A549 (cell line): ENCODE measurements at regions not wholly inside any gene's neighbourhood (a gene's known extent, or its start where the extent isn't known, plus 50 kb on each side); places are given as distances from the start of the nearest gene placed in this dataset.

ENCODE experiments used
- ATAC-seq, 2 experiments: fragments of 200-7000 bp in 1 of 2; fragments of >200 bp in 1 of 2; cut with Nextera tagmentation in 1 of 2; cut with Tn5 transposase in 1 of 2; 3 replicates each; pipeline versions ENCODE4 v1.8.0 to v1.9.1; 2018 to 2020; ENCODE audit warnings: mild to moderate bottlenecking in 1 of 2, moderate library complexity in 1 of 2
- CTCF ChIA-PET: fragments of 300-600 bp; sonication (Branson Sonifier 250); formaldehyde crosslinking; extraction: SDS; loops from one replicate; lab custom pipeline; 2021; ENCODE audit warnings: antibody characterized with exemption, inconsistent platforms; lab: Yijun Ruan, JAX
- POLR2A ChIA-PET: fragments of 350-600 bp; formaldehyde crosslinking; extraction: SDS; loops from one replicate; lab custom pipeline; 2021; ENCODE audit warnings: antibody characterized with exemption, inconsistent platforms; lab: Yijun Ruan, JAX
- DNase-seq, 2 experiments: peaks; one replicate each; pipeline versions ENCODE4 v3.0.0 to v3.0.0-alpha.2; 2011 to 2016; ENCODE audit warnings: low read depth in 1 of 2, low spot score in 1 of 2
- FAIRE-seq: peaks from 2 replicates; lab custom pipeline; 2011; peaks lifted over from hg19 to GRCh38; lab: Jason Lieb, UNC
- H3K27ac ChIP-seq, 2 experiments: fragments of >200 bp; sonication (Bioruptor Twin); formaldehyde crosslinking; 3 replicates each; pipeline ENCODE4 v1.5.1; 2016 to 2017
- H3K4me1 ChIP-seq: fragments of >200 bp; sonication (Bioruptor Twin); formaldehyde crosslinking; 3 replicates; pipeline ENCODE4 v1.6.1; 2016
- H3K4me2 ChIP-seq: fragments of >200 bp; sonication (Bioruptor Twin); formaldehyde crosslinking; 3 replicates; pipeline ENCODE4 v1.6.1; 2016
- H3K4me3 ChIP-seq: fragments of >200 bp; sonication (Bioruptor Twin); formaldehyde crosslinking; 3 replicates; pipeline ENCODE4 v1.5.1; 2016
- H3K9me3 ChIP-seq: fragments of >200 bp; sonication (Bioruptor Twin); formaldehyde crosslinking; 3 replicates; pipeline ENCODE4 v1.6.1; 2016
- BHLHE40 ChIP-seq: IDR thresholded peaks from 2 replicates; pipeline ENCODE4 v1.6.1; 2012; ENCODE audit warnings: low read depth, low read length, inconsistent platforms
- CEBPB ChIP-seq, 2 experiments: fragments of >200 bp in 1 of 2; sonication (Bioruptor Twin) in 1 of 2; formaldehyde crosslinking in 1 of 2; IDR thresholded peaks; 2 replicates each; pipeline ENCODE4 v1.6.1; 2012 to 2016
- CHD4 ChIP-seq: fragments of 200-600 bp; sonication (generic); IDR thresholded peaks from 2 replicates; pipeline ENCODE4 v1.6.1; 2016; ENCODE audit warnings: antibody characterized with exemption, mild to moderate bottlenecking, borderline replicate concordance
- ESRRA ChIP-seq: fragments of 150-350 bp; IDR thresholded peaks from 2 replicates; pipeline ENCODE4 v1.6.1; 2014; ENCODE audit warnings: mild to moderate bottlenecking, low read length, borderline replicate concordance
- FOSB ChIP-seq: fragments of 250-450 bp; sonication (Bioruptor Pico); IDR thresholded peaks from 2 replicates; pipeline ENCODE4 v1.5.0; 2020; ENCODE audit warnings: mild to moderate bottlenecking, moderate library complexity
- FOSL2 ChIP-seq, 2 experiments: fragments of 450-650 bp in 1 of 2; fragments of >200 bp in 1 of 2; sonication (Bioruptor Twin) in 1 of 2; formaldehyde crosslinking; IDR thresholded peaks; 2 replicates each; pipeline versions ENCODE4 v1.5.0 to v1.6.1; 2016 to 2020; ENCODE audit warnings: mild to moderate bottlenecking in 1 of 2, moderate library complexity in 1 of 2
- GATA3 ChIP-seq: IDR thresholded peaks from 2 replicates; pipeline ENCODE4 v1.6.1; 2012; ENCODE audit warnings: borderline replicate concordance
- HEYL ChIP-seq: fragments of 250-450 bp; sonication (Bioruptor Pico); IDR thresholded peaks from 2 replicates; pipeline ENCODE4 v1.8.0; 2021; ENCODE audit warnings: mild to moderate bottlenecking, moderate library complexity
- HOXA7 ChIP-seq: fragments of 250-450 bp; sonication (Bioruptor Pico); IDR thresholded peaks from 2 replicates; pipeline ENCODE4 v1.5.0; 2020; ENCODE audit warnings: mild to moderate bottlenecking, moderate library complexity
- HOXB5 ChIP-seq: fragments of 250-450 bp; sonication (Bioruptor Pico); IDR thresholded peaks from 2 replicates; pipeline ENCODE4 v1.5.0; 2020; ENCODE audit warnings: mild to moderate bottlenecking, moderate library complexity
- KDM1A ChIP-seq: fragments of 200-600 bp; sonication (generic); IDR thresholded peaks from 2 replicates; pipeline ENCODE4 v1.6.1; 2016; ENCODE audit warnings: low read depth, mild to moderate bottlenecking
- MAFK ChIP-seq: fragments of 450-650 bp; IDR thresholded peaks from 2 replicates; pipeline ENCODE4 v1.6.1; 2014; ENCODE audit not compliant: partially characterized antibody
- NFE2L2 ChIP-seq: fragments of 150-350 bp; conservative IDR thresholded peaks from 2 replicates; pipeline ENCODE4 v1.6.1; 2014; ENCODE audit warnings: low read length
- NPAS2 ChIP-seq: fragments of 250-450 bp; sonication (Bioruptor Pico); IDR thresholded peaks from 2 replicates; pipeline ENCODE4 v1.8.0; 2022; ENCODE audit warnings: mild to moderate bottlenecking, moderate library complexity, borderline replicate concordance
- NR3C1 ChIP-seq: fragments of >200 bp; sonication (Bioruptor Twin); formaldehyde crosslinking; IDR thresholded peaks from 3 replicates; pipeline ENCODE4 v1.6.1; 2017
- PHF8 ChIP-seq: fragments of 200-600 bp; sonication (generic); IDR thresholded peaks from 2 replicates; pipeline ENCODE4 v1.6.1; 2016; ENCODE audit warnings: low read depth, mild to moderate bottlenecking, antibody characterized with exemption, moderate library complexity, borderline replicate concordance
- POLR2A ChIP-seq: IDR thresholded peaks from 2 replicates; pipeline ENCODE4 v1.6.1; 2012; ENCODE audit warnings: mild to moderate bottlenecking, low read length
- POLR2AphosphoS2 ChIP-seq: conservative IDR thresholded peaks from 2 replicates; pipeline ENCODE4 v1.6.1; 2012; ENCODE audit warnings: low read length, improper control_type of control experiment, inconsistent platforms
- RAD21 ChIP-seq, 2 experiments: fragments of >200 bp in 1 of 2; sonication (Bioruptor Twin) in 1 of 2; formaldehyde crosslinking in 1 of 2; IDR thresholded peaks in 1 of 2; conservative IDR thresholded peaks in 1 of 2; 2 replicates in 1 of 2; 3 replicates in 1 of 2; pipeline ENCODE4 v1.6.1; 2012 to 2018; ENCODE audit warnings: inconsistent platforms in 1 of 2
- RCOR1 ChIP-seq: fragments of 150-350 bp; IDR thresholded peaks from 2 replicates; pipeline ENCODE4 v1.6.1; 2014; ENCODE audit warnings: antibody characterized with exemption, low read length, low read depth
- RNF2 ChIP-seq: fragments of 200-600 bp; sonication (generic); IDR thresholded peaks from 2 replicates; pipeline ENCODE4 v1.6.1; 2016; ENCODE audit warnings: low read depth, mild to moderate bottlenecking, antibody characterized with exemption, moderate library complexity, borderline replicate concordance
- SMC3 ChIP-seq: fragments of >200 bp; sonication (Bioruptor Twin); formaldehyde crosslinking; IDR thresholded peaks from 3 replicates; pipeline ENCODE4 v1.6.1; 2018; ENCODE audit warnings: inconsistent platforms
- ZFP36 ChIP-seq: fragments of 450-650 bp; IDR thresholded peaks from 2 replicates; pipeline ENCODE4 v1.6.1; 2014; ENCODE audit warnings: borderline replicate concordance; ENCODE audit not compliant: partially characterized antibody
- ZSCAN20 ChIP-seq: fragments of 250-450 bp; sonication (Bioruptor Pico); IDR thresholded peaks from 2 replicates; pipeline ENCODE4 v1.8.0; 2022; ENCODE audit warnings: mild to moderate bottlenecking, moderate library complexity
- WGBS: methylation state at CpG from one replicate; pipeline ENCODE4 v1.1.6; 2017; ENCODE audit errors: missing lambda C conversion rate; 5-methylcytosine and 5-hydroxymethylcytosine counted together
- TF ChIP-seq, protein P1 (sequence below): IDR thresholded peaks from 2 replicates; pipeline ENCODE4 v1.6.1; 2012
- TF ChIP-seq, protein P2 (sequence below): IDR thresholded peaks from 2 replicates; pipeline ENCODE4 v1.6.1; 2012
- TF ChIP-seq, protein P3 (sequence below): fragments of 250-450 bp; sonication (Bioruptor Pico); IDR thresholded peaks from 2 replicates; pipeline ENCODE4 v1.5.0; 2020; ENCODE audit warnings: low read depth, mild to moderate bottlenecking, moderate library complexity

DNA sequence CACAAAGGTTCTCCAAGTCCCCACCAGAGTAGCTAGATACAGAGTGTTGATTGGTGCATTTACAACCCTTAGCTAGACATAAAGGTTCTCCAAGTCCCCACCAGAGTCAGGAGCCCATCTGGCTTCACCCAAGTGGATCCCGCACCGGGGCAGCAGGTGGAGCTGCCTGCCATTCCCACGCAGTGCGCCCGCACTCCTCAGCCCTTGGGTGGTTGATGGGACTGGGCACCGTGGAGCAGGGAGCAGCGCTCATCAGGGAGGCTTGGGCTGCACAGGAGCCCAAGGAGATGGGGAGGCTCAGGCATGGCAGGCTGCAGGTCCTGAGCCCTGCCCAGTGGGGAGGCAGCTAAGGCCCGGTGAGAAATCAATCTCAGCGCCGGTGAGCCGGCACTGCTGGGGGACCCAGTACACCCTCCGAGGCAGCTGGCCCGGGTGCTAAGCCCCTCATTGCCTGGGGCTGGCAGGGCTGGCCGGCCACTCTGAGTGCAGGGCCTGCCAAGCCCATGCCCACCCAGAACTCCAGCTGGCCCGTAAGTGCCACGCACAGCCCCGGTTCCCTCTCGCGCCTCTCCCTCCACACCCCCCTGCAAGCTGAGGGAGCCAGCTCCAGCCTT is 404.1 kb downstream of the METTL15 start:
- H3K4me1 ChIP-seq = no peaks in the 10 kb centered on the region
- no peak overlapping the region for H3K4me2 ChIP-seq
- no peak for DNase-seq
- H3K9me3 ChIP-seq = 0 out of 3 replicates have a peak, but pooled peaks cover 3% of the 10 kb centered on the region
- no peak overlapping the region for H3K27ac ChIP-seq
- no peak for FAIRE-seq
- no peak for ATAC-seq
- CTCF ChIA-PET = no interaction called here
- no peak overlapping the region for H3K4me3 ChIP-seq
- WGBS = 95% methylated on average over 7 of the region's 19 CpGs
- TF ChIP-seq MAFK (no peak), HEYL (CRISPR knock-in tag) (no peak), FOSL2 (IDR thresholded peaks at IDR 0.05) (no peak), FOSL2 (CRISPR knock-in tag; IDR thresholded peaks at IDR 0.05) (no peak), ESRRA (no peak), RNF2 (no peak), SMC3 (no peak), ZSCAN20 (CRISPR knock-in tag) (no peak), HOXB5 (CRISPR knock-in tag) (no peak), RCOR1 (no peak), CHD4 (no peak), PHF8 (no peak), POLR2AphosphoS2 (no peak), POLR2A (no peak), ZFP36 (no peak)
- TF ChIP-seq, protein P1, sequence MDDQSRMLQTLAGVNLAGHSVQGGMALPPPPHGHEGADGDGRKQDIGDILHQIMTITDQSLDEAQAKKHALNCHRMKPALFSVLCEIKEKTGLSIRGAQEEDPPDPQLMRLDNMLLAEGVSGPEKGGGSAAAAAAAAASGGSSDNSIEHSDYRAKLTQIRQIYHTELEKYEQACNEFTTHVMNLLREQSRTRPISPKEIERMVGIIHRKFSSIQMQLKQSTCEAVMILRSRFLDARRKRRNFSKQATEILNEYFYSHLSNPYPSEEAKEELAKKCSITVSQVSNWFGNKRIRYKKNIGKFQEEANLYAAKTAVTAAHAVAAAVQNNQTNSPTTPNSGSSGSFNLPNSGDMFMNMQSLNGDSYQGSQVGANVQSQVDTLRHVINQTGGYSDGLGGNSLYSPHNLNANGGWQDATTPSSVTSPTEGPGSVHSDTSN = no peak
- POLR2A ChIA-PET = no interaction called here

DNA sequence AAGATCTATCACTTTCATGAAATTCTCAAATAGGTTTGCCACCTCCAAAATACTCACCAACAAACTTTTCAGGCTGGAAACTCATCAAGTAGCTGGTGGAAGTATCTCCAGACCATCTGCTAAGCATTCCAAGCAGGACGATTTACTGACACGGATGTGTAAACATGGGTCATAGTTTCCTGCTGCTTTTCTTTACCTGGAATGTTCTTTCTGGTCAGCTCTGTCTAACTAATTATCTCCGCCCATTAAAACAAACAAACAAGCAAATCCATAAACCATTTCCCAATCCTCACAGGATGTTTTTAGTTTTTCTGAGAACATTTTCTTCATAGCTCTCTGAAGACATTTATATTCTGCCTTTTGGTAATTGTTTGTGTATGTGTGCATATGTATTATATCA is 397.0 kb downstream of the METTL15 start:
- peak; percentile 18 for FAIRE-seq
- no peak overlapping the region for H3K4me3 ChIP-seq
- ChIA-PET CTCF (no interaction called here), POLR2A (no interaction called here)
- TF ChIP-seq HOXA7 (CRISPR knock-in tag) (no peak), PHF8 (no peak), FOSB (CRISPR knock-in tag) (no peak), NR3C1 (no peak), NPAS2 (CRISPR knock-in tag) (no peak), FOSL2 (IDR thresholded peaks at IDR 0.05) (no peak), FOSL2 (CRISPR knock-in tag; IDR thresholded peaks at IDR 0.05) (no peak), ESRRA (no peak), RAD21 (conservative IDR thresholded peaks at IDR 0.05 in 1 of 2, IDR thresholded peaks at IDR 0.05 in 1 of 2) (no peak), MAFK (no peak), CEBPB (IDR thresholded peaks at IDR 0.05) (no peak), KDM1A (no peak), BHLHE40 (no peak), RNF2 (no peak), GATA3 (no peak), CHD4 (no peak), NFE2L2 (no peak), POLR2A (no peak)
- TF ChIP-seq, protein P2, sequence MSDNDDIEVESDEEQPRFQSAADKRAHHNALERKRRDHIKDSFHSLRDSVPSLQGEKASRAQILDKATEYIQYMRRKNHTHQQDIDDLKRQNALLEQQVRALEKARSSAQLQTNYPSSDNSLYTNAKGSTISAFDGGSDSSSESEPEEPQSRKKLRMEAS = no peak
- TF ChIP-seq, protein P3, sequence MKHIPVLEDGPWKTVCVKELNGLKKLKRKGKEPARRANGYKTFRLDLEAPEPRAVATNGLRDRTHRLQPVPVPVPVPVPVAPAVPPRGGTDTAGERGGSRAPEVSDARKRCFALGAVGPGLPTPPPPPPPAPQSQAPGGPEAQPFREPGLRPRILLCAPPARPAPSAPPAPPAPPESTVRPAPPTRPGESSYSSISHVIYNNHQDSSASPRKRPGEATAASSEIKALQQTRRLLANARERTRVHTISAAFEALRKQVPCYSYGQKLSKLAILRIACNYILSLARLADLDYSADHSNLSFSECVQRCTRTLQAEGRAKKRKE (CRISPR knock-in tag) = no peak
- no peak for ATAC-seq
- H3K27ac ChIP-seq = no peak overlapping the region
- 75% methylated on average over 3 of the region's 3 CpGs for WGBS
- H3K9me3 ChIP-seq = no peaks in the 10 kb centered on the region
- no peak for DNase-seq
- H3K4me2 ChIP-seq = no peak overlapping the region
- H3K4me1 ChIP-seq = no peaks in the 10 kb centered on the region
